ENCODE measurements at regions not wholly inside any gene's neighbourhood (a gene's known extent, or its start where the extent isn't known, plus 50 kb on each side); places are given as distances from the start of the nearest gene placed in this dataset.

GRCh38 chr1:82451191-82451590 is 650.5 kb downstream of the ADGRL2 start:
- Histone ChIP-seq H3K27me3 (no peaks in the 10 kb centered on the region), H3K36me3 (replicated peaks in 1 of 2) (no peaks in the 10 kb centered on the region), H3K27ac (no peak overlapping the region), H3K9me3 (replicated peaks in 1 of 3) (peaks cover 0 to 9% (median 4%) of the 10 kb centered on the region in 3 donors), H3K4me3 (no peak overlapping the region), H3K4me1 (replicated peaks in 1 of 2) (no peaks in the 10 kb centered on the region)
- 73 to 98% (median 87%) methylated on average over 2 of the region's 2 CpGs for WGBS, 4 donors
- no peak for TF ChIP-seq POLR2A (IDR thresholded peaks at IDR 0.05)
- TF ChIP-seq, protein P1, sequence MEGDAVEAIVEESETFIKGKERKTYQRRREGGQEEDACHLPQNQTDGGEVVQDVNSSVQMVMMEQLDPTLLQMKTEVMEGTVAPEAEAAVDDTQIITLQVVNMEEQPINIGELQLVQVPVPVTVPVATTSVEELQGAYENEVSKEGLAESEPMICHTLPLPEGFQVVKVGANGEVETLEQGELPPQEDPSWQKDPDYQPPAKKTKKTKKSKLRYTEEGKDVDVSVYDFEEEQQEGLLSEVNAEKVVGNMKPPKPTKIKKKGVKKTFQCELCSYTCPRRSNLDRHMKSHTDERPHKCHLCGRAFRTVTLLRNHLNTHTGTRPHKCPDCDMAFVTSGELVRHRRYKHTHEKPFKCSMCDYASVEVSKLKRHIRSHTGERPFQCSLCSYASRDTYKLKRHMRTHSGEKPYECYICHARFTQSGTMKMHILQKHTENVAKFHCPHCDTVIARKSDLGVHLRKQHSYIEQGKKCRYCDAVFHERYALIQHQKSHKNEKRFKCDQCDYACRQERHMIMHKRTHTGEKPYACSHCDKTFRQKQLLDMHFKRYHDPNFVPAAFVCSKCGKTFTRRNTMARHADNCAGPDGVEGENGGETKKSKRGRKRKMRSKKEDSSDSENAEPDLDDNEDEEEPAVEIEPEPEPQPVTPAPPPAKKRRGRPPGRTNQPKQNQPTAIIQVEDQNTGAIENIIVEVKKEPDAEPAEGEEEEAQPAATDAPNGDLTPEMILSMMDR (IDR thresholded peaks at IDR 0.05) = no peak
- intact Hi-C loops (cut with DNase I) = no loop called here
- DNase-seq = no peak

DNA sequence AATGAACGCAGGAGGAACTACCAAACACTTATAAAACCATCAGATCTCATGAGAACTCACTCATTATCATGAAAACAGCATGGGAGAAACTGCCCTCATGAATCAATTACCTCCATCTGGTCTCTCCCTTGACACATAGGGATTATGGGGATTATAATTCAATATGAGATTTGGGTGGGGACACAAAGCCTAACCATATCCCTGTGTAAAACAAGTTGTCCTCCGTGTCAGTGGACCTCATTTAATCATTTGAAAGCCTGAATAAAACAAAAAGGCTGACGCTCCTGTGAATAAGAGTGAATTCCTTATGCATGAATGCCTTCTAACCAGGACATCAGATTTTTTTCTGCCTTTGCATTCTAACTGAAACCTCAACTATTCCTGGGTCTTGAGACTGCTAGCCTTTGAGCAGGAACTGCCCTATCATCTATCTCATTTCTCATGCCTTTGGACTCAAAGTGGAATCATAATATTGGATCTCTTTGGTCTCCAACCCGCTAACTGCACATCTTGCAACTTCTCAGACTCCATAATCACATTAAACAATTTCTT is 648.8 kb downstream of the ADGRL2 start:
- 74 to 84% (median 79%) methylated on average over 4 of the region's 4 CpGs for WGBS, 4 donors

GRCh38 chr1:82446955-82447354 is 646.2 kb downstream of the ADGRL2 start:
- Histone ChIP-seq H3K9me3 (replicated peaks in 1 of 3) (peaks cover 0 to 4% (median 4%) of the 10 kb centered on the region in 3 donors), H3K27ac (no peak overlapping the region), H3K36me3 (replicated peaks in 1 of 2) (no peaks in the 10 kb centered on the region), H3K4me3 (no peak overlapping the region), H3K27me3 (no peaks in the 10 kb centered on the region), H3K4me1 (replicated peaks in 1 of 2) (no peaks in the 10 kb centered on the region)
- TF ChIP-seq, protein P1 (IDR thresholded peaks at IDR 0.05) = no peak
- no peak for TF ChIP-seq POLR2A (IDR thresholded peaks at IDR 0.05)
- intact Hi-C loops (cut with DNase I) = no loop called here
- DNase-seq = no peak

More for the DNA sequence above, 648.8 kb downstream of the ADGRL2 start:
- Histone ChIP-seq H3K9me3 (replicated peaks in 1 of 3) (peaks cover 0 to 9% (median 4%) of the 10 kb centered on the region in 3 donors), H3K27me3 (no peaks in the 10 kb centered on the region), H3K4me3 (no peak overlapping the region), H3K36me3 (replicated peaks in 1 of 2) (no peaks in the 10 kb centered on the region), H3K4me1 (replicated peaks in 1 of 2) (no peaks in the 10 kb centered on the region), H3K27ac (no peak overlapping the region)
- no peak for DNase-seq
- intact Hi-C loops (cut with DNase I) = no loop called here
- TF ChIP-seq, protein P1 (IDR thresholded peaks at IDR 0.05) = no peak
- TF ChIP-seq POLR2A (IDR thresholded peaks at IDR 0.05) = no peak

DNA sequence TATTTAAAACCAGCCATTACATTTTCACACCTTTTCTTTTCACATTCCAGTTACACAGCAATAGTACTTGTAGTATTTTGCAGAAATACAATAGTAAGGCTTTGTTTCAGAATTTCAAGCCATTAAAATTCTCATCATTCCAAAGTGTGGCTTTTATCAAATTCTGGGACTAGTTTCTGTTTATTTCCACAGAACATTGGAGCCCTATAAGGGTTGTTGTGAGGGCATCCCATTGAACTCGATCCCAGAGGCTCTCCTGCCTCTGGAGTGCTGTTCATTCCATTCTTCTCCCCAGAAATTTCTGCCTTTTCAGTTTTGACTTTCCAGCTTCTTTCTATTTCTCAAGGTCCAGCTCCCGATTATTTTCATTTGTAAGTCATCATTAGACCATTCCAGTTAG is 645.5 kb downstream of the ADGRL2 start:
- TF ChIP-seq, protein P1 (IDR thresholded peaks at IDR 0.05) = no peak
- no peak for TF ChIP-seq POLR2A (IDR thresholded peaks at IDR 0.05)
- no peak overlapping the region for H3K4me3 ChIP-seq
- WGBS, 4 donors = 43 to 57% (median 52%) methylated on average over 2 of the region's 2 CpGs

More for the DNA sequence above, 645.5 kb downstream of the ADGRL2 start:
- no peak for DNase-seq
- no peaks in the 10 kb centered on the region for H3K4me1 ChIP-seq (replicated peaks in 1 of 2)
- intact Hi-C loops (cut with DNase I) = no loop called here
- H3K36me3 ChIP-seq (replicated peaks in 1 of 2) = no peaks in the 10 kb centered on the region
- no peaks in the 10 kb centered on the region for H3K27me3 ChIP-seq
- no peak overlapping the region for H3K27ac ChIP-seq
- H3K9me3 ChIP-seq (replicated peaks in 1 of 3) = peaks cover 0 to 4% (median 3%) of the 10 kb centered on the region in 3 donors

Measured in adrenal gland (tissue), 9 donors.